ENCODE measurements at regions not wholly inside any gene's neighbourhood (a gene's known extent, or its start where the extent isn't known, plus 50 kb on each side); places are given as distances from the start of the nearest gene placed in this dataset.

DNA sequence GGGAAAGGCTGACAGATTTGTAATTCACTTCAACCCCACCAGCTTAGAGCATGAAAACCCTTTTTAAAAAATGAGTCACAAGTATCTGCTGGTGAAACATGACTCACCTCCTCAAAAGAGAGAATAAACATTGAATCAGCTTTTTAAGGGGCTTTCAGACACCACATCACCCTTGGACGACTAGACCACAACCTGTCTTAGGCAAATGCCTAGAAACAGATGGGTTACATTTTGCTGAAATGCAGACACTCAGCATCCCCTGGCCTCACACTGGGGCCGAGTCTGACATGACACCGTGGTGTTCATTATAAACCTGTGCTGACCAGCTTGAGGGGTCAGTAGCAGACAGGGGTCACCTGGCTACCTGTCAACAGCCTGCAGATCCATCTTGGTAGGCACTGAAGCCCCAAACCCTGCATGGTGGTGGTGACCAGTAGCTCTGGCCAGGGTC lies 175.3 kb upstream of the CST7 start:
- BruUV-seq (replicated peaks): no TSS peak
- ChIA-PET POLR2A (no interaction called here), CTCF (no interaction called here)
- in situ Hi-C loops (cut with HindIII; ENCODE audit: low pct_unique_long_range_greater_than_20kb, low sequenced_read_pairs): no loop called here
- H3K27me3 ChIP-seq (ENCODE audit: control insufficient read depth, insufficient read depth, low read length): no peaks in the 10 kb centered on the region; the same call in 1 of the 2 replicates
- peak; percentile 68 for ATAC-seq
- intact Hi-C loops (cut with micrococcal nuclease; ENCODE audit: unreplicated experiment): no loop called here
- H3K4me3 ChIP-seq (ENCODE audit: low read depth in 2 of 2, low read length in 2 of 2): no peak overlapping the region
- H3K9me3 ChIP-seq (ENCODE audit: control insufficient read depth, insufficient read depth, low read depth, low read length): no peaks in the 10 kb centered on the region
- TF ChIP-seq SIN3A (IDR thresholded peaks at IDR 0.05; ENCODE audit: borderline replicate concordance, insufficient read depth, low read depth, low read length): no peak
- TF ChIP-seq, protein P1, sequence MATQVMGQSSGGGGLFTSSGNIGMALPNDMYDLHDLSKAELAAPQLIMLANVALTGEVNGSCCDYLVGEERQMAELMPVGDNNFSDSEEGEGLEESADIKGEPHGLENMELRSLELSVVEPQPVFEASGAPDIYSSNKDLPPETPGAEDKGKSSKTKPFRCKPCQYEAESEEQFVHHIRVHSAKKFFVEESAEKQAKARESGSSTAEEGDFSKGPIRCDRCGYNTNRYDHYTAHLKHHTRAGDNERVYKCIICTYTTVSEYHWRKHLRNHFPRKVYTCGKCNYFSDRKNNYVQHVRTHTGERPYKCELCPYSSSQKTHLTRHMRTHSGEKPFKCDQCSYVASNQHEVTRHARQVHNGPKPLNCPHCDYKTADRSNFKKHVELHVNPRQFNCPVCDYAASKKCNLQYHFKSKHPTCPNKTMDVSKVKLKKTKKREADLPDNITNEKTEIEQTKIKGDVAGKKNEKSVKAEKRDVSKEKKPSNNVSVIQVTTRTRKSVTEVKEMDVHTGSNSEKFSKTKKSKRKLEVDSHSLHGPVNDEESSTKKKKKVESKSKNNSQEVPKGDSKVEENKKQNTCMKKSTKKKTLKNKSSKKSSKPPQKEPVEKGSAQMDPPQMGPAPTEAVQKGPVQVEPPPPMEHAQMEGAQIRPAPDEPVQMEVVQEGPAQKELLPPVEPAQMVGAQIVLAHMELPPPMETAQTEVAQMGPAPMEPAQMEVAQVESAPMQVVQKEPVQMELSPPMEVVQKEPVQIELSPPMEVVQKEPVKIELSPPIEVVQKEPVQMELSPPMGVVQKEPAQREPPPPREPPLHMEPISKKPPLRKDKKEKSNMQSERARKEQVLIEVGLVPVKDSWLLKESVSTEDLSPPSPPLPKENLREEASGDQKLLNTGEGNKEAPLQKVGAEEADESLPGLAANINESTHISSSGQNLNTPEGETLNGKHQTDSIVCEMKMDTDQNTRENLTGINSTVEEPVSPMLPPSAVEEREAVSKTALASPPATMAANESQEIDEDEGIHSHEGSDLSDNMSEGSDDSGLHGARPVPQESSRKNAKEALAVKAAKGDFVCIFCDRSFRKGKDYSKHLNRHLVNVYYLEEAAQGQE (IDR thresholded peaks at IDR 0.05; ENCODE audit: insufficient read depth in 1 of 2, low read depth in 2 of 2, low read length in 1 of 2): no peak
- TF ChIP-seq TCF7L2 (IDR thresholded peaks at IDR 0.05; ENCODE audit: low read depth, low read length): no peak
- TF ChIP-seq POLR2AphosphoS5 (IDR thresholded peaks at IDR 0.05; ENCODE audit: low read depth, low read length): no peak
- TF ChIP-seq, protein P2, sequence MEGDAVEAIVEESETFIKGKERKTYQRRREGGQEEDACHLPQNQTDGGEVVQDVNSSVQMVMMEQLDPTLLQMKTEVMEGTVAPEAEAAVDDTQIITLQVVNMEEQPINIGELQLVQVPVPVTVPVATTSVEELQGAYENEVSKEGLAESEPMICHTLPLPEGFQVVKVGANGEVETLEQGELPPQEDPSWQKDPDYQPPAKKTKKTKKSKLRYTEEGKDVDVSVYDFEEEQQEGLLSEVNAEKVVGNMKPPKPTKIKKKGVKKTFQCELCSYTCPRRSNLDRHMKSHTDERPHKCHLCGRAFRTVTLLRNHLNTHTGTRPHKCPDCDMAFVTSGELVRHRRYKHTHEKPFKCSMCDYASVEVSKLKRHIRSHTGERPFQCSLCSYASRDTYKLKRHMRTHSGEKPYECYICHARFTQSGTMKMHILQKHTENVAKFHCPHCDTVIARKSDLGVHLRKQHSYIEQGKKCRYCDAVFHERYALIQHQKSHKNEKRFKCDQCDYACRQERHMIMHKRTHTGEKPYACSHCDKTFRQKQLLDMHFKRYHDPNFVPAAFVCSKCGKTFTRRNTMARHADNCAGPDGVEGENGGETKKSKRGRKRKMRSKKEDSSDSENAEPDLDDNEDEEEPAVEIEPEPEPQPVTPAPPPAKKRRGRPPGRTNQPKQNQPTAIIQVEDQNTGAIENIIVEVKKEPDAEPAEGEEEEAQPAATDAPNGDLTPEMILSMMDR (IDR thresholded peaks at IDR 0.05): no peak
- no peak for DNase-seq (ENCODE audit: low read depth, low spot score)
- no peak overlapping the region for H3K27ac ChIP-seq (ENCODE audit: low read length)
- H3K4me1 ChIP-seq (ENCODE audit: control insufficient read depth, insufficient read depth, low read length): no peaks in the 10 kb centered on the region
- H3K36me3 ChIP-seq (ENCODE audit: control insufficient read depth, insufficient read depth, low read length): no peaks in the 10 kb centered on the region

DNA sequence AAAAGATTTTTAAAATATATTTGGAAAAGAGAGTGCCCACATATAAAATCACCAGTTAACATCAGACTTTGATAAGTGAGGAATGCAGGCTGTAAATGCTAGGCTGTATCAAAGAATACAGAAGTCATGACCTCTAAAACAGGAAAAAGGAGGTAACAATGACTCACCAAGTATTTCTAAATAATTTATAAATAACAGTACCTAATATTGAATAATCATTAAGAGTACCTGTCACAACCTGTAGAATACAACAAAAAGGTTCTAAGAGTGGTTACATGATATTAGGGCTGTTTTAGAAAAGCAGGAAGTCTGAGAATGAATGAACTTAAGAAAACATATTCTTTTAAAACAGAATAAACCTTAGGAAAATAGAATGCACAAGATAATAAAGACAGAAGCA lies 173.1 kb upstream of the CST7 start:
- in situ Hi-C loops (cut with HindIII; ENCODE audit: low pct_unique_long_range_greater_than_20kb, low sequenced_read_pairs) (no loop called here), intact Hi-C loops (cut with micrococcal nuclease; ENCODE audit: unreplicated experiment) (no loop called here)
- CTCF ChIA-PET: no interaction called here

More for the DNA sequence above, 173.1 kb upstream of the CST7 start:
- no TSS peak for BruUV-seq (replicated peaks)
- Histone ChIP-seq H3K36me3 (ENCODE audit: control insufficient read depth, insufficient read depth, low read length) (no peaks in the 10 kb centered on the region), H3K27ac (ENCODE audit: low read length) (no peak overlapping the region), H3K4me3 (ENCODE audit: low read depth in 2 of 2, low read length in 2 of 2) (no peak overlapping the region), H3K9me3 (ENCODE audit: control insufficient read depth, insufficient read depth, low read depth, low read length) (no peaks in the 10 kb centered on the region), H3K27me3 (ENCODE audit: control insufficient read depth, insufficient read depth, low read length) (no peaks in the 10 kb centered on the region; the same call in 1 of the 2 replicates), H3K4me1 (ENCODE audit: control insufficient read depth, insufficient read depth, low read length) (no peaks in the 10 kb centered on the region)
- no peak for DNase-seq (ENCODE audit: low read depth, low spot score)
- POLR2A ChIA-PET: no interaction called here
- no peak for ATAC-seq
- TF ChIP-seq, protein P2 (IDR thresholded peaks at IDR 0.05): no peak
- TF ChIP-seq, protein P1 (IDR thresholded peaks at IDR 0.05; ENCODE audit: insufficient read depth in 1 of 2, low read depth in 2 of 2, low read length in 1 of 2): no peak
- TF ChIP-seq POLR2AphosphoS5 (IDR thresholded peaks at IDR 0.05; ENCODE audit: low read depth, low read length) (no peak), TCF7L2 (IDR thresholded peaks at IDR 0.05; ENCODE audit: low read depth, low read length) (no peak), SIN3A (IDR thresholded peaks at IDR 0.05; ENCODE audit: borderline replicate concordance, insufficient read depth, low read depth, low read length) (no peak)
